ENCODE measurements at regions not wholly inside any gene's neighbourhood (a gene's known extent, or its start where the extent isn't known, plus 50 kb on each side); places are given as distances from the start of the nearest gene placed in this dataset.
"Not testable (repeated sequence)": the region's sequence is repeated elsewhere in the genome, so short reads cannot be mapped to it uniquely, and the experiment has no call there.

- no peak overlapping the region for H3K4me3 ChIP-seq
- TF ChIP-seq EP300 (IDR thresholded peaks at IDR 0.05) = no peak
- TF ChIP-seq CTCF (IDR thresholded peaks at IDR 0.05) = no peak
- TF ChIP-seq POLR2A (IDR thresholded peaks at IDR 0.05) = no peak
- 73 to 96% (median 92%) methylated on average over 4 of the region's 4 CpGs for WGBS, 3 donors
- no peaks in the 10 kb centered on the region for H3K9me3 ChIP-seq
- intact Hi-C loops (cut with DNase I) = loop anchor here in 1 of 4 donors (10.0 kb wide), 1 partner anchor 737 kb away; no protein-coding TSS in a partner anchor
- DNase-seq = no peak
- H3K27ac ChIP-seq = no peak overlapping the region
- no peaks in the 10 kb centered on the region for H3K36me3 ChIP-seq
- no peaks in the 10 kb centered on the region for H3K27me3 ChIP-seq
- H3K4me1 ChIP-seq (ENCODE audit: insufficient read depth) = no peaks in the 10 kb centered on the region
Measured at GRCh38 chr1:219062161-219062560, 111.5 kb upstream of the LYPLAL1 start.

GRCh38 chr1:219066098-219066497 lies 107.6 kb upstream of the LYPLAL1 start:
- Histone ChIP-seq H3K27me3 (no peaks in the 10 kb centered on the region), H3K36me3 (no peaks in the 10 kb centered on the region), H3K9me3 (no peaks in the 10 kb centered on the region), H3K4me3 (no peak overlapping the region), H3K27ac (no peak overlapping the region), H3K4me1 (ENCODE audit: insufficient read depth) (no peaks in the 10 kb centered on the region)
- WGBS, 3 donors = 93 to 98% (median 97%) methylated on average over 1 of the region's 1 CpG
- no peak for DNase-seq
- TF ChIP-seq CTCF (IDR thresholded peaks at IDR 0.05) (no peak), POLR2A (IDR thresholded peaks at IDR 0.05) (no peak), EP300 (IDR thresholded peaks at IDR 0.05) (no peak)
- intact Hi-C loops (cut with DNase I) = loop anchor here in 1 of 4 donors (10.0 kb wide), 1 partner anchor 741 kb away; no protein-coding TSS in a partner anchor

- TF ChIP-seq POLR2A (IDR thresholded peaks at IDR 0.05) = no peak
- TF ChIP-seq CTCF (IDR thresholded peaks at IDR 0.05) = peak in 2 of 3 donors; percentile 43 to 51
- H3K36me3 ChIP-seq = no peaks in the 10 kb centered on the region
- no peaks in the 10 kb centered on the region for H3K4me1 ChIP-seq (ENCODE audit: insufficient read depth)
- 70 to 89% (median 75%) methylated on average over 1 of the region's 1 CpG for WGBS, 3 donors
- no peak for DNase-seq
- no peaks in the 10 kb centered on the region for H3K9me3 ChIP-seq
- no peak overlapping the region for H3K4me3 ChIP-seq
- no peak overlapping the region for H3K27ac ChIP-seq
- intact Hi-C loops (cut with DNase I) = loop anchor here in 1 of 4 donors (10.0 kb wide), 1 partner anchor 742 kb away; no protein-coding TSS in a partner anchor
- H3K27me3 ChIP-seq = no peaks in the 10 kb centered on the region
Measured at GRCh38 chr1:219066631-219067349, 106.9 kb upstream of the LYPLAL1 start.

- H3K27ac ChIP-seq = no peak overlapping the region
- WGBS, 3 donors = 93 to 96% (median 95%) methylated on average over 4 of the region's 4 CpGs
- no peak for DNase-seq
- H3K4me3 ChIP-seq = no peak overlapping the region
- intact Hi-C loops (cut with DNase I) = loop anchor here in 1 of 4 donors (10.0 kb wide), 1 partner anchor 743 kb away; no protein-coding TSS in a partner anchor
- H3K27me3 ChIP-seq = no peaks in the 10 kb centered on the region
- H3K36me3 ChIP-seq = no peaks in the 10 kb centered on the region
- no peak for TF ChIP-seq EP300 (IDR thresholded peaks at IDR 0.05)
- no peak for TF ChIP-seq POLR2A (IDR thresholded peaks at IDR 0.05)
- no peak for TF ChIP-seq CTCF (IDR thresholded peaks at IDR 0.05)
- no peaks in the 10 kb centered on the region for H3K4me1 ChIP-seq (ENCODE audit: insufficient read depth)
- H3K9me3 ChIP-seq = no peaks in the 10 kb centered on the region
Measured at GRCh38 chr1:219067350-219067712, 106.3 kb upstream of the LYPLAL1 start.

GRCh38 chr1:219070395-219070794 lies 103.3 kb upstream of the LYPLAL1 start:
- H3K27me3 ChIP-seq; H3K4me1 ChIP-seq (ENCODE audit: insufficient read depth); H3K36me3 ChIP-seq; H3K27ac ChIP-seq; H3K9me3 ChIP-seq; intact Hi-C loops (cut with DNase I); DNase-seq; H3K4me3 ChIP-seq: not testable (repeated sequence)
- 90 to 97% (median 97%) methylated on average over 2 of the region's 2 CpGs for WGBS, 3 donors

All from ovary (tissue), 7 donors.